ENCODE measurements at regions not wholly inside any gene's neighbourhood (a gene's known extent, or its start where the extent isn't known, plus 50 kb on each side); places are given as distances from the start of the nearest gene placed in this dataset.
"Not testable (repeated sequence)": the region's sequence is repeated elsewhere in the genome, so short reads cannot be mapped to it uniquely, and the experiment has no call there.

DNA sequence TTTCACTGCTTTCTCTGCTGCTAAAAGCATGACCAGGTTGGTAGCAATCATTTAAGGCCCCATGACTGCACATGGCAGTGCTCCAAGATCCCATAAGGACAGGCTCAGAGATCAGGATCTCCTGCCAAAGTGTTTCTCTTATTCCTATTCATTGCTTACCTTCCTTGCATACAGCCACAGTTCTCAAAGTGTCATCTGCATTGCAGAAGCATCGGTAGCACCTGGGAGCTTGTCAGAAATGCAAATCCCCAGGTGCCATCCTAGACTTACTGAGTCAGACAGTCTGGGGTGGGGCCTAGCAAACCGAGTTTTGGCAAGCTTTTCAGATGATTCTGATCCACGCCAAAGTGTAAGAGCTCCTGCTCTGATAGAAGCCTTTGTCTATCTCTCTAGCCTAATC lies 489.0 kb upstream of the AUTS2 start:
- Histone ChIP-seq H3K9me3 (no peaks in the 10 kb centered on the region), H3K27ac (no peak overlapping the region), H3K36me3 (no peaks in the 10 kb centered on the region), H3K27me3 (replicated peaks; ENCODE audit: insufficient read depth) (no peaks in the 10 kb centered on the region), H3K4me3 (no peak overlapping the region), H3K4me1 (ENCODE audit: control insufficient read depth in 1 of 2, low read depth in 2 of 2) (no peaks in the 10 kb centered on the region)
- ATAC-seq (ENCODE audit: insufficient number of reproducible peaks, low FRiP score, low read depth) (no peak), DNase-seq (ENCODE audit: low spot score) (no peak)
- TF ChIP-seq, protein P1, sequence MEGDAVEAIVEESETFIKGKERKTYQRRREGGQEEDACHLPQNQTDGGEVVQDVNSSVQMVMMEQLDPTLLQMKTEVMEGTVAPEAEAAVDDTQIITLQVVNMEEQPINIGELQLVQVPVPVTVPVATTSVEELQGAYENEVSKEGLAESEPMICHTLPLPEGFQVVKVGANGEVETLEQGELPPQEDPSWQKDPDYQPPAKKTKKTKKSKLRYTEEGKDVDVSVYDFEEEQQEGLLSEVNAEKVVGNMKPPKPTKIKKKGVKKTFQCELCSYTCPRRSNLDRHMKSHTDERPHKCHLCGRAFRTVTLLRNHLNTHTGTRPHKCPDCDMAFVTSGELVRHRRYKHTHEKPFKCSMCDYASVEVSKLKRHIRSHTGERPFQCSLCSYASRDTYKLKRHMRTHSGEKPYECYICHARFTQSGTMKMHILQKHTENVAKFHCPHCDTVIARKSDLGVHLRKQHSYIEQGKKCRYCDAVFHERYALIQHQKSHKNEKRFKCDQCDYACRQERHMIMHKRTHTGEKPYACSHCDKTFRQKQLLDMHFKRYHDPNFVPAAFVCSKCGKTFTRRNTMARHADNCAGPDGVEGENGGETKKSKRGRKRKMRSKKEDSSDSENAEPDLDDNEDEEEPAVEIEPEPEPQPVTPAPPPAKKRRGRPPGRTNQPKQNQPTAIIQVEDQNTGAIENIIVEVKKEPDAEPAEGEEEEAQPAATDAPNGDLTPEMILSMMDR (IDR thresholded peaks at IDR 0.05), result no peak

DNA sequence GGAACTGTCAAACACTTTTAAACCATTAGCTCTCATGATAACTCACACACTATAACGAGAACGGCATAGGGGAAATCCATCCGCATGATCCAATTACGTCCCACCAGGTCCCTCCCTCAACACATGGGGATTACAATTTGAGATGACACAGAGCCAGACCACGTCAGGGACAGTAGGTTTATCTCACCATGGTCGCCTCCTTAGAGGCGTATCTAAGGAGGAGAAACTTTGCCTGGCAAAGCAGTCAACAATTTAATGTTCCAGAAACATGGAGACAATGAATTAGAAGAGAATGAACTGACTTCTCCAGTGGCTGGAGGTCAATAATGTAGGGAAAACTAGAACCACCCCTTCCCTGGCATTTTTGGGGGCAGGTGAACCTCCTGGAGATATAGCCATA lies 488.4 kb upstream of the AUTS2 start:
- Histone ChIP-seq H3K36me3 (no peaks in the 10 kb centered on the region), H3K9me3 (no peaks in the 10 kb centered on the region), H3K27ac (no peak overlapping the region), H3K4me1 (ENCODE audit: control insufficient read depth in 1 of 2, low read depth in 2 of 2) (no peaks in the 10 kb centered on the region), H3K27me3 (replicated peaks; ENCODE audit: insufficient read depth) (no peaks in the 10 kb centered on the region), H3K4me3 (no peak overlapping the region)
- ATAC-seq (ENCODE audit: insufficient number of reproducible peaks, low FRiP score, low read depth), result no peak
- TF ChIP-seq, protein P1 (IDR thresholded peaks at IDR 0.05), result no peak
- no peak for DNase-seq (ENCODE audit: low spot score)

DNA sequence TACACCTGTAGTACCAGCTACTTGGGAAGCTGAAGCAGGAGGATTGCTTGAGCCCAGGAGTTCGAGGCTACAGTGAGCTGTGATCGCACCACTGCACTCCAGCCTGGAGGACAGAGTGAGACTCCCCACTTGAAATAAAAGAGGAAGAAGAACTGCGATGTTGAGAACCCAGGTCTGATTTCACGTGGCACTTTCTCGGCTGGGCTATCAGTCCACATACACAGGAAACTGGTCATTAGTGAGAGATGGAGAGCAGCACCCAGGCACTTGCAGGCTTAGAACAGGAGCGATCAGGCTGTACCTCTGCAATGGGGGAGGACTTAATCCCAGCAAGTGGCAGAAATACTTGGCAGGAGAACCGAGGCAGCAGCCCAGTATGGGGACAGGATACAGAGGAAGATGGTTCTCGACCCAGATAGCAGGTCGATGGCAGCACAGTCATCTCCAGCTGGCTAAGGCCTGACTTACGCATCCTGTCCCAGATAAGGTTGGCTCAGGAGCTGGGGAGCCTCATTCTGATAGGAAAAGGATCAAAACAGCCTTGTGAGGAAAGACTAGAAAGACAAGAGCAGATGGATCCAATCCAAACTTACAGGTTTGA lies 487.7 kb upstream of the AUTS2 start:
- ATAC-seq (ENCODE audit: insufficient number of reproducible peaks, low FRiP score, low read depth) (no peak), DNase-seq (ENCODE audit: low spot score) (no peak)
- Histone ChIP-seq H3K9me3 (no peaks in the 10 kb centered on the region), H3K27ac (no peak overlapping the region), H3K27me3 (replicated peaks; ENCODE audit: insufficient read depth) (no peaks in the 10 kb centered on the region), H3K36me3 (no peaks in the 10 kb centered on the region), H3K4me3 (no peak overlapping the region), H3K4me1 (ENCODE audit: control insufficient read depth in 1 of 2, low read depth in 2 of 2) (no peaks in the 10 kb centered on the region)
- TF ChIP-seq, protein P1 (IDR thresholded peaks at IDR 0.05), result no peak

DNA sequence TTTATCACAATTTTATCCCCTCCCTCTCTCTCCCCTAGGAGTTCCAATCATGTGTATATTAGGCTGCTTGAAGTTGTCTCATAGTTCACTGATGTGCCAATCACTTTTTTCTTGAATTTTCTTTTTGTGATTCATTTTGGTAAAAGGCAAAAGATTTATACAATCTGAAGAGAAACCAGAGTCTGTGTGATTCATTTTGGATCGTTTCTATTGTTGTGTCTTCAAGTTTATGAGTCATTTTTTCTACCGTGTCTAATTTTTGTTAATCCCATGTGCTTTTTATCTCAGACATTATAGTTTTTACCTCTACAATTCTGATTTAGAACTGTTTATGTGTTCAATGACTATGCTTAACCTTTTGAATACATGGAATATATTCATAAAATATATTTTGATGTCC lies 483.9 kb upstream of the AUTS2 start:
- Histone ChIP-seq H3K9me3 (no peaks in the 10 kb centered on the region), H3K27ac (no peak overlapping the region), H3K4me3 (no peak overlapping the region), H3K27me3 (replicated peaks; ENCODE audit: insufficient read depth) (no peaks in the 10 kb centered on the region), H3K36me3 (no peaks in the 10 kb centered on the region), H3K4me1 (ENCODE audit: control insufficient read depth in 1 of 2, low read depth in 2 of 2) (no peaks in the 10 kb centered on the region)
- DNase-seq (ENCODE audit: low spot score), result no peak
- no peak for ATAC-seq (ENCODE audit: insufficient number of reproducible peaks, low FRiP score, low read depth)
- TF ChIP-seq, protein P1 (IDR thresholded peaks at IDR 0.05), result no peak

DNA sequence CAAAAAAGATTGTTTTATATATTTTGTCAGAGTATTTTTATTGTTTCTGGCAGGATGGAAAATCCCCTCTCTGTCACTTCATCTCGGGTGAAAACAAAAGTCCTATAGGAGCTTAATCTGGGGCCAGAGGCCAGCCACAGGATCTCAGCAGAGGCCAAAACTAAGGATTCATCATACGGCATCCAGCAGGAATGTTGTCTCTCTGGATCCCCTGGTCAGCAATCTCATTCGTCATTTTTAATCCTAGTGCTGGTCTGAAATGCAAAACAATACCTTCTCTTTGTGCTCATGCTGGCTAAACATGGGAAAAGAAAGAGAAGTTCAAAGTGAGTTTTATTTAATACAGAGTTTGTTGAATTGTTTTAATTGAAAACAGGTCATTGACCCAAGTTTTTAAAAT lies 482.5 kb upstream of the AUTS2 start:
- DNase-seq (ENCODE audit: low spot score), result no peak
- no peak overlapping the region for H3K4me3 ChIP-seq
- no peaks in the 10 kb centered on the region for H3K36me3 ChIP-seq
- H3K9me3 ChIP-seq, result no peaks in the 10 kb centered on the region
- TF ChIP-seq, protein P1 (IDR thresholded peaks at IDR 0.05), result no peak
- H3K27me3 ChIP-seq (replicated peaks; ENCODE audit: insufficient read depth), result no peaks in the 10 kb centered on the region
- H3K27ac ChIP-seq, result no peak overlapping the region
- ATAC-seq (ENCODE audit: insufficient number of reproducible peaks, low FRiP score, low read depth), result no peak
- no peaks in the 10 kb centered on the region for H3K4me1 ChIP-seq (ENCODE audit: control insufficient read depth in 1 of 2, low read depth in 2 of 2)

GRCh38 chr7:69116196-69116595 lies 482.1 kb upstream of the AUTS2 start:
- H3K27ac ChIP-seq, result not testable (repeated sequence)

More at GRCh38 chr7:69116196-69116595, 482.1 kb upstream of the AUTS2 start:
- H3K4me3 ChIP-seq; H3K9me3 ChIP-seq; H3K27me3 ChIP-seq (replicated peaks; ENCODE audit: insufficient read depth); H3K4me1 ChIP-seq (ENCODE audit: control insufficient read depth in 1 of 2, low read depth in 2 of 2); ATAC-seq (ENCODE audit: insufficient number of reproducible peaks, low FRiP score, low read depth); H3K36me3 ChIP-seq; DNase-seq (ENCODE audit: low spot score): not testable (repeated sequence)
